H9 (cell line): ENCODE measurements at regions not wholly inside any gene's neighbourhood (a gene's known extent, or its start where the extent isn't known, plus 50 kb on each side); places are given as distances from the start of the nearest gene placed in this dataset.

Experiments
- DNase-seq: peaks from one replicate; pipeline ENCODE4 v3.0.0-alpha.2; 2017
- H2AFZ ChIP-seq: one replicate; pipeline ENCODE4 v1.6.1; 2013; ENCODE audit warnings: mild to moderate bottlenecking, low read length, control low read depth, moderate library complexity
- H2AK5ac ChIP-seq: 2 replicates; pipeline ENCODE4 v1.6.1; 2013; ENCODE audit warnings: low read length, control low read depth, mixed read lengths; ENCODE audit not compliant: insufficient read length
- H2BK120ac ChIP-seq: one replicate; pipeline ENCODE4 v1.6.1; 2013; ENCODE audit warnings: low read depth, mild to moderate bottlenecking, low read length, control low read depth, inconsistent platforms; ENCODE audit not compliant: poor library complexity, severe bottlenecking
- H2BK12ac ChIP-seq: 2 replicates; pipeline ENCODE4 v1.6.1; 2013; ENCODE audit warnings: low read length, control low read depth, mixed read lengths, low read depth; ENCODE audit not compliant: insufficient read length
- H2BK15ac ChIP-seq: 2 replicates; pipeline ENCODE4 v1.6.1; 2013; ENCODE audit warnings: low read depth, low read length, control low read depth
- H2BK20ac ChIP-seq: one replicate; pipeline ENCODE4 v1.6.1; 2013; ENCODE audit warnings: low read depth, mild to moderate bottlenecking, low read length, control low read depth, inconsistent platforms; ENCODE audit not compliant: poor library complexity, severe bottlenecking
- H2BK5ac ChIP-seq: 2 replicates; pipeline ENCODE4 v1.6.1; 2013; ENCODE audit warnings: low read length, control low read depth, mixed read lengths; ENCODE audit not compliant: insufficient read length
- H3K14ac ChIP-seq: 2 replicates; pipeline ENCODE4 v1.6.1; 2013; ENCODE audit warnings: low read length, control low read depth; ENCODE audit not compliant: insufficient read depth
- H3K18ac ChIP-seq: 2 replicates; pipeline ENCODE4 v1.6.1; 2013; ENCODE audit warnings: low read depth, mild to moderate bottlenecking, mixed read lengths, low read length, control low read depth; ENCODE audit not compliant: insufficient read length
- H3K23ac ChIP-seq: 2 replicates; pipeline ENCODE4 v1.6.1; 2013; ENCODE audit warnings: low read length, control low read depth, mixed read lengths, low read depth; ENCODE audit not compliant: insufficient read length
- H3K23me2 ChIP-seq: 2 replicates; pipeline ENCODE4 v1.6.1; 2013; ENCODE audit warnings: low read depth, mild to moderate bottlenecking, mixed read lengths, low read length, control low read depth; ENCODE audit not compliant: insufficient read length, poor library complexity, severe bottlenecking
- H3K27ac ChIP-seq: 2 replicates; pipeline ENCODE4 v1.5.1; 2013; ENCODE audit warnings: low read length, control low read depth, mixed read lengths, low read depth; ENCODE audit not compliant: insufficient read length
- H3K27me3 ChIP-seq: 2 replicates; pipeline ENCODE4 v1.6.1; 2013; ENCODE audit warnings: low read length, control low read depth, inconsistent platforms; ENCODE audit not compliant: insufficient read depth
- H3K4ac ChIP-seq: 2 replicates; pipeline ENCODE4 v1.6.1; 2013; ENCODE audit warnings: low read depth, mild to moderate bottlenecking, control low read depth, inconsistent platforms, low read length, moderate library complexity
- H3K4me1 ChIP-seq: 2 replicates; pipeline ENCODE4 v1.6.1; 2013; ENCODE audit warnings: low read length, control low read depth, inconsistent platforms; ENCODE audit not compliant: insufficient read depth
- H3K4me2 ChIP-seq: 2 replicates; pipeline ENCODE4 v1.6.1; 2013; ENCODE audit warnings: low read length, control low read depth, mixed read lengths; ENCODE audit not compliant: insufficient read length, insufficient read depth
- H3K56ac ChIP-seq: 2 replicates; pipeline ENCODE4 v1.6.1; 2013; ENCODE audit warnings: low read depth, mild to moderate bottlenecking, mixed read lengths, low read length, control low read depth; ENCODE audit not compliant: insufficient read length
- H3K79me1 ChIP-seq: 2 replicates; pipeline ENCODE4 v1.6.1; 2013; ENCODE audit warnings: low read depth, mild to moderate bottlenecking, moderate library complexity, low read length, control low read depth, inconsistent platforms; ENCODE audit not compliant: insufficient read depth, poor library complexity, severe bottlenecking
- H3K79me2 ChIP-seq: 2 replicates; pipeline ENCODE4 v1.6.1; 2013; ENCODE audit warnings: low read length, control low read depth, inconsistent platforms; ENCODE audit not compliant: insufficient read depth
- H3K9ac ChIP-seq: 2 replicates; pipeline ENCODE4 v1.6.1; 2013; ENCODE audit warnings: low read length, control low read depth, mixed read lengths; ENCODE audit not compliant: insufficient read length; ENCODE audit errors: extremely low read depth
- H3K9me3 ChIP-seq: one replicate; pipeline ENCODE4 v1.6.1; 2013; ENCODE audit warnings: low read depth, low read length, inconsistent platforms; ENCODE audit not compliant: control insufficient read depth
- H3T11ph ChIP-seq: one replicate; pipeline ENCODE4 v1.6.1; 2013; ENCODE audit warnings: mild to moderate bottlenecking, low read length, control low read depth, inconsistent platforms
- H4K20me1 ChIP-seq: one replicate; pipeline ENCODE4 v1.6.1; 2013; ENCODE audit not compliant: control insufficient read depth, insufficient read length, insufficient read depth
- H4K5ac ChIP-seq: 2 replicates; pipeline ENCODE4 v1.6.1; 2013; ENCODE audit warnings: low read depth, mild to moderate bottlenecking, mixed read lengths, low read length, control low read depth; ENCODE audit not compliant: insufficient read length
- H4K8ac ChIP-seq: replicated peaks from 2 replicates; pipeline ENCODE4 v1.6.1; 2013; ENCODE audit warnings: low read length, control low read depth, mixed read lengths, low read depth; ENCODE audit not compliant: insufficient read length
- H4K91ac ChIP-seq: 2 replicates; pipeline ENCODE4 v1.6.1; 2013; ENCODE audit warnings: low read depth, mild to moderate bottlenecking, moderate library complexity, mixed read lengths, low read length, control low read depth; ENCODE audit not compliant: insufficient read length
- H3K27ac Mint-ChIP-seq, 3 experiments: 2 replicates in 2 of 3; 3 replicates in 1 of 3; pipeline ENCODE4 v1.8.0; 2020 to 2021; ENCODE audit warnings: mixed read lengths in 3 of 3, mild to moderate bottlenecking in 1 of 3, moderate library complexity in 1 of 3
- H3K27me3 Mint-ChIP-seq: 2 replicates; pipeline ENCODE4 v1.8.0; 2021; ENCODE audit warnings: low read depth, mild to moderate bottlenecking, moderate library complexity, mixed read lengths
- H3K36me3 Mint-ChIP-seq, 3 experiments: 2 replicates in 2 of 3; 3 replicates in 1 of 3; pipeline ENCODE4 v1.8.0; 2020 to 2021; ENCODE audit warnings: low read depth in 3 of 3, mixed read lengths in 3 of 3; ENCODE audit not compliant: insufficient read depth in 1 of 3
- H3K4me1 Mint-ChIP-seq, 2 experiments: 2 replicates each; pipeline ENCODE4 v1.8.0; 2020; ENCODE audit warnings: mixed read lengths in 2 of 2
- H3K4me3 Mint-ChIP-seq, 2 experiments: 2 replicates in 1 of 2; 3 replicates in 1 of 2; pipeline ENCODE4 v1.8.0; 2020 to 2021; ENCODE audit warnings: mild to moderate bottlenecking in 2 of 2, mixed read lengths in 2 of 2, moderate library complexity in 1 of 2
- H3K9me3 Mint-ChIP-seq, 2 experiments: 2 replicates in 1 of 2; 3 replicates in 1 of 2; pipeline ENCODE4 v1.8.0; 2020; ENCODE audit warnings: mild to moderate bottlenecking in 2 of 2, mixed read lengths in 2 of 2, moderate library complexity in 1 of 2
- CTCF ChIP-seq: fragments of 200-600 bp; sonication (generic); conservative IDR thresholded peaks from 3 replicates; pipeline ENCODE4 v1.8.0; 2021; ENCODE audit warnings: antibody characterized with exemption, mild to moderate bottlenecking
- WGBS: extraction: QIAGEN DNeasy Blood & Tissue Kit; methylation state at CpG from one replicate; pipeline ENCODE4 v1.1.7; 2013; ENCODE audit warnings: missing lambda C conversion rate, low lambda C conversion rate, mixed read lengths; ENCODE audit not compliant: insufficient read length; ENCODE audit errors: extremely low coverage; 5-methylcytosine and 5-hydroxymethylcytosine counted together

DNA sequence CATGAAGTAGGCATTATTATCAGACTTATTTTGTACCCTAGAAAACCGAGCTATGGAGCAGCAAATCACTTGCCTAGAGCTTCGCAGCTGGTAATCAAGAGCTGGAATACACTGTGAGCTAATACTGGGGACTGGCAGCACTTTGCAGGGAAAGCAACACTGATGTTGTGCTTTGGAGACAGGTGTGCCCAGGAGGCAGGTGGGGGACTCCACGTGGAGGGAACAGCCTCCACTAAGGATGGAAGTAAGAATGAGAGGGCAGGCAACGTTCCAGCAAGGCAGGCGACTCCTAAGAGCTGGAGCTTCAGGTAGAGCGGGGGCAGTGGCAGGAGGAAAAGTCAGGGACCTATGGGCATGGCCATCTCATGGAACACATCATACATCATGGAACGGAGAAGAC is 300.5 kb upstream of the IGF1R start:
- Histone ChIP-seq H4K5ac (no peak overlapping the region), H4K8ac (no peak overlapping the region), H3T11ph (no peak overlapping the region), H2AK5ac (no peak overlapping the region), H2BK15ac (no peak overlapping the region), H3K27me3 (no peaks in the 10 kb centered on the region), H3K23ac (no peak overlapping the region), H2BK5ac (no peak overlapping the region), H2BK20ac (no peak overlapping the region), H3K9ac (no peak overlapping the region), H2BK12ac (no peak overlapping the region), H3K9me3 (no peaks in the 10 kb centered on the region), H3K79me2 (no peaks in the 10 kb centered on the region), H4K20me1 (no peaks in the 10 kb centered on the region), H3K79me1 (no peaks in the 10 kb centered on the region), H3K4me2 (no peak overlapping the region), H3K27ac (no peak overlapping the region), H3K4me1 (no peaks in the 10 kb centered on the region), H2BK120ac (no peak overlapping the region), H3K4ac (no peak overlapping the region), H3K23me2 (no peaks in the 10 kb centered on the region), H4K91ac (no peak overlapping the region), H3K14ac (no peak overlapping the region; the same call in 1 of the 2 replicates), H2AFZ (no peak overlapping the region), H3K18ac (no peak overlapping the region), H3K56ac (no peak overlapping the region)
- DNase-seq, result no peak
- Mint-ChIP-seq H3K9me3 (peaks cover 0 to 3% of the 10 kb centered on the region in 2 experiments; a peak in 2 of 5 replicates), H3K4me1 (peaks cover 8% of the 10 kb centered on the region in 2 experiments), H3K27me3 (peaks cover 12% of the 10 kb centered on the region), H3K36me3 (no peaks in the 10 kb centered on the region), H3K4me3 (no peak overlapping the region), H3K27ac (no peak overlapping the region)
- WGBS, result no CpG with 5 or more reads among the region's 7 CpGs
- TF ChIP-seq CTCF, result no peak
